Panc1 (cell line): ENCODE measurements at regions not wholly inside any gene's neighbourhood (a gene's known extent, or its start where the extent isn't known, plus 50 kb on each side); places are given as distances from the start of the nearest gene placed in this dataset.

Experiments
- ATAC-seq: fragments of 200-7000 bp; cut with Tn5 transposase; 2 replicates; pipeline ENCODE4 v1.9.1; 2020; ENCODE audit warnings: mild to moderate bottlenecking, moderate library complexity
- BruUV-seq: library from RNA; stranded (reverse); fragments of 400-500 nt; replicated peaks from 2 replicates; lab custom pipeline; 2021; lab: Mats Ljungman, UMichigan
- CTCF ChIA-PET: fragments of 300-600 bp; sonication (Branson Sonifier 250); formaldehyde crosslinking; loops from one replicate; lab custom pipeline; 2022; ENCODE audit warnings: antibody characterized with exemption; lab: Charles Lee
- POLR2A ChIA-PET: fragments of 300-600 bp; sonication (Branson Sonifier 250); formaldehyde crosslinking; loops from one replicate; lab custom pipeline; 2022; ENCODE audit warnings: antibody characterized with exemption; lab: Charles Lee
- DNase-seq: peaks from one replicate; pipeline ENCODE4 v3.0.0-alpha.2; 2010; ENCODE audit warnings: low read depth, low spot score
- H3K27ac ChIP-seq: 2 replicates; pipeline ENCODE4 v1.5.1; 2011; ENCODE audit warnings: mild to moderate bottlenecking, low read length, inconsistent platforms
- H3K27me3 ChIP-seq: fragments of 200-500 bp; sonication (Bioruptor generic); 2 replicates; pipeline ENCODE4 v1.6.0; 2014; ENCODE audit warnings: low read length, inconsistent platforms; ENCODE audit not compliant: control insufficient read depth, insufficient read depth
- H3K36me3 ChIP-seq: fragments of 200-500 bp; sonication (Bioruptor generic); 2 replicates; pipeline ENCODE4 v1.5.1; 2014; ENCODE audit warnings: inconsistent platforms, mild to moderate bottlenecking, low read length, moderate library complexity; ENCODE audit not compliant: control insufficient read depth, insufficient read depth
- H3K4me1 ChIP-seq: 2 replicates; pipeline ENCODE4 v1.5.1; 2011; ENCODE audit warnings: inconsistent platforms, mild to moderate bottlenecking, low read length, moderate library complexity; ENCODE audit not compliant: control insufficient read depth, insufficient read depth
- H3K4me3 ChIP-seq, 2 experiments: 2 replicates each; pipeline ENCODE4 v1.5.1; 2011 to 2012; ENCODE audit warnings: low read depth in 2 of 2, low read length in 2 of 2, mild to moderate bottlenecking in 2 of 2, inconsistent platforms in 1 of 2, moderate library complexity in 1 of 2
- H3K9me3 ChIP-seq: fragments of 200-500 bp; sonication (Bioruptor generic); 2 replicates; pipeline ENCODE4 v1.5.1; 2014; ENCODE audit warnings: low read depth, mild to moderate bottlenecking, inconsistent platforms, low read length, moderate library complexity; ENCODE audit not compliant: control insufficient read depth, insufficient read depth
- POLR2AphosphoS5 ChIP-seq: IDR thresholded peaks from 2 replicates; pipeline ENCODE4 v1.6.1; 2012; ENCODE audit warnings: mild to moderate bottlenecking, low read depth, low read length, moderate library complexity
- SIN3A ChIP-seq: IDR thresholded peaks from 2 replicates; pipeline ENCODE4 v1.6.1; 2012; ENCODE audit warnings: low read depth, mild to moderate bottlenecking, low read length, moderate library complexity, borderline replicate concordance; ENCODE audit not compliant: insufficient read depth
- TCF7L2 ChIP-seq: IDR thresholded peaks from 2 replicates; pipeline ENCODE4 v1.6.1; 2011; ENCODE audit warnings: mild to moderate bottlenecking, low read depth, low read length, inconsistent platforms
- in situ Hi-C: cut with HindIII; loops from 2 replicates; pipeline ENCODE4 v1.10.0; 2016; ENCODE audit warnings: low sequenced_read_pairs, low pct_unique_long_range_greater_than_20kb
- intact Hi-C: fragments of 100-400 bp; cut with micrococcal nuclease; formaldehyde crosslinking; loops from one replicate; pipeline ENCODE4 v1.10.0; 2022; ENCODE audit not compliant: unreplicated experiment
- TF ChIP-seq, protein P1 (sequence below): fragments of 450-650 bp; IDR thresholded peaks from 2 replicates; pipeline ENCODE4 v1.5.1; 2017; ENCODE audit warnings: mild to moderate bottlenecking
- TF ChIP-seq, protein P2 (sequence below), 2 experiments: IDR thresholded peaks; 2 replicates each; pipeline ENCODE4 v1.6.1; 2011 to 2012; ENCODE audit warnings: low read depth in 2 of 2, control low read depth in 1 of 2, low read length in 1 of 2, mild to moderate bottlenecking in 1 of 2, moderate library complexity in 1 of 2; ENCODE audit not compliant: insufficient read depth in 1 of 2

DNA sequence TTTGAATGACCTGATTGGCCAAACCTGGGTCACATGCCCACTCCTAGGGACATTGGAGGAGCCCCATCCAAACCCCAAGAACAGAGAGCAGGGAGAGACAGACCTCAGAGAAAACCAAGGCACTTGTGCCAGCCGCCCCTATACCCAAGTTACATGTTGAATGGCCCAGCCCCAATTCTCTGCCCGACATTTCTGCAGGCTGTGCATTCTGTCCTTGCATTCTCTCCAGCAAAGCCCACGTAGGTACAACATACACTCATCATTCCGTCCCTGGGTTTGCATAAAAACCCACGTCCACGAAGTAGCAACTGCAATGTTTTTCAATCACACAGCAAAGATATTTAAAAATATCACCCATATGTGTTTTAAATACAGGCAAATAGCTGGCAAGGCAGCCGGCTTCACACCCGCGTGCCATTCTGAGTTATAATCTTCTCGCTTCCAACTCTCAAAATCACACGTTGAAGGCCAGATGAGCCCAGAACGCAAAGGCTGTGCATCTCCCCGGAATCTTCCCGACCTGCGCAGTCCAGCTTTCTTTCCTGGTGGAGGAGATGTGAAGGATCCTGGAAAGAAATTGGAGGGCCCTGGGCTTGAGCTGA, 91.7 kb upstream of the MYL2 start:
- ATAC-seq = no peak
- Histone ChIP-seq H3K27ac (no peak overlapping the region), H3K9me3 (no peaks in the 10 kb centered on the region), H3K27me3 (peaks cover 24% of the 10 kb centered on the region), H3K4me1 (no peaks in the 10 kb centered on the region), H3K4me3 (no peak overlapping the region), H3K36me3 (no peaks in the 10 kb centered on the region)
- CTCF ChIA-PET = no interaction called here
- BruUV-seq = no TSS peak
- no peak for TF ChIP-seq SIN3A
- TF ChIP-seq, protein P1, sequence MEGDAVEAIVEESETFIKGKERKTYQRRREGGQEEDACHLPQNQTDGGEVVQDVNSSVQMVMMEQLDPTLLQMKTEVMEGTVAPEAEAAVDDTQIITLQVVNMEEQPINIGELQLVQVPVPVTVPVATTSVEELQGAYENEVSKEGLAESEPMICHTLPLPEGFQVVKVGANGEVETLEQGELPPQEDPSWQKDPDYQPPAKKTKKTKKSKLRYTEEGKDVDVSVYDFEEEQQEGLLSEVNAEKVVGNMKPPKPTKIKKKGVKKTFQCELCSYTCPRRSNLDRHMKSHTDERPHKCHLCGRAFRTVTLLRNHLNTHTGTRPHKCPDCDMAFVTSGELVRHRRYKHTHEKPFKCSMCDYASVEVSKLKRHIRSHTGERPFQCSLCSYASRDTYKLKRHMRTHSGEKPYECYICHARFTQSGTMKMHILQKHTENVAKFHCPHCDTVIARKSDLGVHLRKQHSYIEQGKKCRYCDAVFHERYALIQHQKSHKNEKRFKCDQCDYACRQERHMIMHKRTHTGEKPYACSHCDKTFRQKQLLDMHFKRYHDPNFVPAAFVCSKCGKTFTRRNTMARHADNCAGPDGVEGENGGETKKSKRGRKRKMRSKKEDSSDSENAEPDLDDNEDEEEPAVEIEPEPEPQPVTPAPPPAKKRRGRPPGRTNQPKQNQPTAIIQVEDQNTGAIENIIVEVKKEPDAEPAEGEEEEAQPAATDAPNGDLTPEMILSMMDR = no peak
- in situ Hi-C loops = no loop called here
- DNase-seq = no peak
- POLR2A ChIA-PET = no interaction called here
- intact Hi-C loops = no loop called here

DNA sequence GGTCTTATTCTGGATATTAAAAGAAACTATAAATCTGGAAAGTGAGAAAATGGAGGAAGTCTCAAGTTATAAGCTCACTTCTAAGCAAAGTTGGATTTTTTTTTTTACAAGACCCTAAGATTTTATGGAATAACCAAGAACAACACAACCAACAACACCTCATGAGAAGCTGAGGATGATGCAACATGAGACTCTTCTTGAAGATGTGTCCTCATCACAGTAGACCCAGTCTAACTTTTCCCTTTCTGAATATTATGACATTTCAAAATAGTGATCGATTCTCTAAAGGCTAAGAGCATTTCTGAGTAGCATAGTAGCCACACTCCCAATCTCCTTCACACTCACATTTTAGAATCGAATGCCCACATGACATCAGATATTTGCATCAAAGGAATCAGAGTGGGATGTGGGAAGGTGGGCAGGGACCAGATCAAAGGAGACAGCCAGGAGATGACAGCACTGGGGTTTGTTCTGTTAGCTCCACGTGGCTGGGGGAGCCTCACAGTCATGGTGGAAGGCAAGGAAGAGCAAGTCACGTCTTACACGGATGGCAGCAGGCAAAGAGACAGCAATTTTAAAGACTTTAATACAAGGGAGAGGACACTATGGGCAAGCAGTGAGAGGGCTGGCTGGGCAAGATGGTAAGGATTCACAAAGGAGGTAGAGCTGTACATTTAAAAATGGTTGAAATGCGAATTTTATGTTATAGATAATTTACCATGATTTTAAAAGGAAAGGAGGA, 90.7 kb upstream of the MYL2 start:
- DNase-seq (no peak), ATAC-seq (no peak)
- Histone ChIP-seq H3K36me3 (no peaks in the 10 kb centered on the region), H3K27ac (no peak overlapping the region), H3K4me3 (no peak overlapping the region), H3K4me1 (no peaks in the 10 kb centered on the region), H3K27me3 (peaks cover 20% of the 10 kb centered on the region), H3K9me3 (no peaks in the 10 kb centered on the region)
- no TSS peak for BruUV-seq
- in situ Hi-C loops (no loop called here), intact Hi-C loops (no loop called here)
- CTCF ChIA-PET = interaction anchor here (0.7 kb wide), 2 partner anchors 547 to 1462 kb away, joined by 3 read pairs; no protein-coding TSS in a partner anchor
- POLR2A ChIA-PET = interaction anchor here (0.5 kb wide), 1 partner anchor 173 kb away, joined by 3 read pairs; no protein-coding TSS in a partner anchor
- TF ChIP-seq TCF7L2 = no peak
- no peak for TF ChIP-seq SIN3A
- TF ChIP-seq, protein P2, sequence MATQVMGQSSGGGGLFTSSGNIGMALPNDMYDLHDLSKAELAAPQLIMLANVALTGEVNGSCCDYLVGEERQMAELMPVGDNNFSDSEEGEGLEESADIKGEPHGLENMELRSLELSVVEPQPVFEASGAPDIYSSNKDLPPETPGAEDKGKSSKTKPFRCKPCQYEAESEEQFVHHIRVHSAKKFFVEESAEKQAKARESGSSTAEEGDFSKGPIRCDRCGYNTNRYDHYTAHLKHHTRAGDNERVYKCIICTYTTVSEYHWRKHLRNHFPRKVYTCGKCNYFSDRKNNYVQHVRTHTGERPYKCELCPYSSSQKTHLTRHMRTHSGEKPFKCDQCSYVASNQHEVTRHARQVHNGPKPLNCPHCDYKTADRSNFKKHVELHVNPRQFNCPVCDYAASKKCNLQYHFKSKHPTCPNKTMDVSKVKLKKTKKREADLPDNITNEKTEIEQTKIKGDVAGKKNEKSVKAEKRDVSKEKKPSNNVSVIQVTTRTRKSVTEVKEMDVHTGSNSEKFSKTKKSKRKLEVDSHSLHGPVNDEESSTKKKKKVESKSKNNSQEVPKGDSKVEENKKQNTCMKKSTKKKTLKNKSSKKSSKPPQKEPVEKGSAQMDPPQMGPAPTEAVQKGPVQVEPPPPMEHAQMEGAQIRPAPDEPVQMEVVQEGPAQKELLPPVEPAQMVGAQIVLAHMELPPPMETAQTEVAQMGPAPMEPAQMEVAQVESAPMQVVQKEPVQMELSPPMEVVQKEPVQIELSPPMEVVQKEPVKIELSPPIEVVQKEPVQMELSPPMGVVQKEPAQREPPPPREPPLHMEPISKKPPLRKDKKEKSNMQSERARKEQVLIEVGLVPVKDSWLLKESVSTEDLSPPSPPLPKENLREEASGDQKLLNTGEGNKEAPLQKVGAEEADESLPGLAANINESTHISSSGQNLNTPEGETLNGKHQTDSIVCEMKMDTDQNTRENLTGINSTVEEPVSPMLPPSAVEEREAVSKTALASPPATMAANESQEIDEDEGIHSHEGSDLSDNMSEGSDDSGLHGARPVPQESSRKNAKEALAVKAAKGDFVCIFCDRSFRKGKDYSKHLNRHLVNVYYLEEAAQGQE (IDR thresholded peaks at IDR 0.05; ENCODE audit: insufficient read depth in 1 of 2, low read depth in 2 of 2, low read length in 1 of 2) = no peak
- no peak for TF ChIP-seq POLR2AphosphoS5
- TF ChIP-seq, protein P1 = no peak
